Stromal cell of bone marrow (primary cell): ENCODE measurements at regions not wholly inside any gene's neighbourhood (a gene's known extent, or its start where the extent isn't known, plus 50 kb on each side); places are given as distances from the start of the nearest gene placed in this dataset.
"Not testable (repeated sequence)": the region's sequence is repeated elsewhere in the genome, so short reads cannot be mapped to it uniquely, and the experiment has no call there.

ENCODE experiments used
- DNase-seq: peaks from one replicate; pipeline ENCODE4 v3.0.0-alpha.2; 2012; ENCODE audit warnings: low read depth

GRCh38 chr6:54564188-54564587, 255.9 kb downstream of the TINAG start:
- DNase-seq = not testable (repeated sequence)

DNA sequence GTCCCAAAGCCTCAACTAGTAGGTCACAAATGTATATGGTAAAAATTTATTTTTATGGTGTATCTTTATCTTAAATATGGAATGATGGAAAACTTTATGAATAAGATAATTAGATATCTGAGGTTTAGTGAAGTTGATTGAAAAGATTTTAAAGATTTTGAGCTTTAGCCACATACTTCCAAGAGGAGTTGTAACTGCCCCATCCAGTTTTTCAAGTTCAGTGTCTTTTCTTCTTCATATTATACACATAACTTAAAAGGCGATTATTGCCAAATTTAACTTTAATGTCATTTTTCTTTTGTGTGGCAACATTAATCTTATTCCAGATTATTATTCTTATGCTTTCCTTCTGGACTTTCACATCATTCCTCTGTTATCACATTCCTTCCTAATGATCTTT, 266.4 kb downstream of the TINAG start:
- DNase-seq = no peak

DNA sequence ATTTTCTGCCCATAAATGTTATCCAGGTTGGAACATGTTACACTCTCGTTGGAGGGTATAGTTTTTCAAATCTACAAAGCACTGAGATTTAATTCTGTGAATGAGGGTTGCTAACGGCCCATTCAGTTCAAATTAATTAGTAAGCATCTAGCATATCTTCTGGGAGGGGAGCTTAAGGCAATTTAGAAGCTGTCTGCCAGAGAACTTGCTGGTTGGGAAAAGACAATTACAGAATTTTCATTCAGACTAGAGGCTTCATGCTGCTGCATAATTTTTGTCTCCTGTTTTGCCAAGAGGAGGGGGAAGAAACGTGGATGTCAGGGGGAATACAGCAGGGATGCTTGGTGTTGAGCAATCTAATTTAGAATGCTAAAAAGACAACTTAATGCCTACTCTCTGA, 268.3 kb upstream of the FAM83B start:
- DNase-seq = no peak

GRCh38 chr6:54579011-54579410, 267.6 kb upstream of the FAM83B start:
- DNase-seq = no peak

- DNase-seq = peak; percentile 49
Measured at GRCh38 chr6:54586251-54586650, 260.3 kb upstream of the FAM83B start.

- no peak for DNase-seq
Measured at GRCh38 chr6:54587277-54587676, 259.3 kb upstream of the FAM83B start.

DNA sequence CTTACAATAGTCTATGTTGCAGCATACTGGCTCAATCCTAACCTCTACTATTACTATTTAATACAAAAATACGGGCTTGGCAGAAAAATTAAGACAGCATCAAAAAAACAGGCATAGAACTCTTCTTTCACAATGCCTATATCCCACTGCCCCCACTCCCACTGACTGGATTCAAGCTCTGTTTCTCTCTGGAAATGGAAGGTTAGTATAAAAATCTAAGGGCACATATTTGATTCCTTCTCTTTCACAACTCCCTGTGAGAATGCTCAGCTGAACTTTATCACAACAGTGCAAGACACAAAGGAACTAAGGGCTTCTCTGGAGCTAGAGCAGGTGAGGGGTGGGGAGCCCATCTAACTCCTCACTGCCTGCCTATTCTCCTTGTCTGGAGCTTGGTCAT, 258.4 kb upstream of the FAM83B start:
- DNase-seq = no peak

DNA sequence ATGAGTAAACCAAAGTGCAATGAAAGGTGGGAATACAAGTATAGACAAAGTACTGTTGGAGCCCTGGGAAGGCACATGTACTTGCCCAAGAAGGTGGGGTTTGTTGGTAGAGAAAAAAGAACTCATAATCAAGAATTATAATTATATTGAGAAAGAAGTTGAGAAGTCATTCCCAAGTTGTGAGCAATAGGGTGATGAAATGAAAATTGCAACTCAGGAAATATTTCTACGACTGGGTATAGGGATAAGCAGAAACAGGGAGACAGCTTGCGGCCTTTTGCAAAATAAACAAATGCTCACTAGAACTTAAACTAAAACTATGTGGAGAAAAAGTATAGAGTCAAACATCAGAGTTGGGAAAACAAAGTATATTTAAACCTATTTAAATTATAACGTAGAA, 250.7 kb upstream of the FAM83B start:
- peak; percentile 27 for DNase-seq

DNA sequence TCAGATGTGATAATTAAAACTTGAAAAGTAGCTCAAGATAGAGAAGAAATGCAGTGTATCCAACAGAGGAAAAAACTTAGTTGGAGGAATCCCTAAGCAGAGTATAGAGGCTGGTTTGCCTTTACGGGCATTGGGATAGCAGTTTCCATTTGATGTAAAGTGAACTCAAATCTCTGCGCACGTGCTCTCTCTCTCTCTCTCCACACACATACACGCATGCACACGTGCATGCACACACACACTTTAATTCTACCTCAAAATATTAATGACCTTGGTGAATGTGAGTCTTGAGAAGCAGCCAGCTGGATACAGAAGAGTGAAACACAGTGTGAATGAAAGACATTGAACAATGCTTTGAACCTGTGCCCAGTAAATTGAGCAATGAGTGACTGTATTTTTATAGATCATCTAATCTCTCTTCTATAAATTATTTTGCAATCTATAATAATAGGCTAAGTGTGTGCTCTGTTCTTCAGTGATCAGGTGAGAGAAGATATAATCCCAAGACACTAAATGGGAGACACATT, 247.7 kb upstream of the FAM83B start:
- no peak for DNase-seq

GRCh38 chr6:54601600-54602300, 244.8 kb upstream of the FAM83B start:
- DNase-seq = no peak

- no peak for DNase-seq
Measured at GRCh38 chr6:54602591-54602990, 244.0 kb upstream of the FAM83B start.

- no peak for DNase-seq
Measured at GRCh38 chr6:54609981-54610380, 236.6 kb upstream of the FAM83B start.

DNA sequence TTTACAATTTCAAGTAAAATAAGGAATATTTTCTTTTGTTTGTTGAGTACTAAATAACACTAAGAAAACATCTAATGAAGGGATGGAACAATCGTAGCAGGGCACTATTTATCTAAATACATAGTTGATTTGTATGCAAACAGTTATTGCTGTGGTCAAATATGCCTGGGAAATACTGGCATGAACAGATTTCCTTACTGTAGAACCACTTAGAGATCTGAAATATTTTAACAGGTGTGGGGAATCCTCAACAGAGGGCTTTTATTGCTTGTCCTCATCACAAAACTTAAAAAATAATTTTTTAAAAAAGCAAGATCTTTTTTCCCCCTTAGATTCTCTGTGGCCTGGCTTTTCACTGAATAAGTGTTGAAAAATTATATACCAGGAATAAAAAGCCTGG, 233.0 kb upstream of the FAM83B start:
- DNase-seq = no peak

DNA sequence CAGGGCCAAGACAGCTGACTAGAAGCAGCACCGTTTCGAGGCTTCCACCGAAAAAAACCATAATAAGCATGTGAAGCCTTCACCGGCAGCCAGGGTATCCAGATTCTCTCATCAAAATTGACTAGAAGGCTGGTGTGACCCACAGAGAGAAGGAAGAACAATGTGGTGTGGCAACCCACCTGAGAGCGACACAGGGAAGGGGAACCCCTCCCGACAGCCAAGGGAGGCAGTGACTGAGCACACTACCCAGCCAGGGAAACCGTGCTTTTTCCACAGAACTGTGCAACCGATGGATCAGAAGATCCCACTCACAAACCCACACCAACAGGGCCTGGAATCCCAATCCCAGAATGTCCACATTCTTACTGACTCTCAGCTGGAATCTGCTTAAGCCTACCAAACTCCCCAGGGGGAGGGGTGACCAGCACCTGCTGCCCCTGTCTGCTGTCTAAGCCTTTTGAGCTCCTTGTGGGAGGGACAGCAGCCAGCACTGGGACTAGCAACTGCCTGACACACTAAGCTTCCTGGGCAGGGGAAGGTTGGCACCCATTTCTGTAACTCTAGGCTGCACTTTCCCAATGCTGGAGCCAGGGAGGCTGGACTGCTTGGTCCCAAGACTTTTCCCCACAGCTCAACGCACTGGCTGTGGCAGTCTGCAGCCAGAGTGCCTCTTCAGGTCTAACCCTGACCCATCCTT, 231.9 kb upstream of the FAM83B start:
- no peak for DNase-seq

GRCh38 chr6:54617730-54618129, 228.8 kb upstream of the FAM83B start:
- DNase-seq = peak; percentile 70

GRCh38 chr6:54618572-54618971, 228.0 kb upstream of the FAM83B start:
- no peak for DNase-seq

DNA sequence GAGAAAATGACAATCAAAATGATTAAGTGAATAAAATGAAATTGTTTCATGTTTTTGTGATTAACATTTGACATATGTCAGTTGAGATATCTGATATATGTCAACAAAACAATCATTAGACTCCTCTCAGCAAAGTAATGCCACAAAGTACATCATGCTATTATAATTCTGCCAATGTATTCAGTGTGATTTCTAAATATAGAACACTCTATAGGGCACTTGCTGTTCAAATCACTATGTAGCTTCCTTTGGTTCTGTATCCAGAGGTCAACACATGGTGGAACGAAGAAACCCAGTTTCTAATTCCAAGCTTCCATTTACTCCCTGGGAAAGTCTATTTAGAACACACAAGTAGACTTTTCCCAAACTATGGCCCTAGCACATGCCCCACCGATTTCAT, 227.5 kb upstream of the FAM83B start:
- DNase-seq = no peak

GRCh38 chr6:54621285-54621684, 225.3 kb upstream of the FAM83B start:
- DNase-seq = no peak

DNA sequence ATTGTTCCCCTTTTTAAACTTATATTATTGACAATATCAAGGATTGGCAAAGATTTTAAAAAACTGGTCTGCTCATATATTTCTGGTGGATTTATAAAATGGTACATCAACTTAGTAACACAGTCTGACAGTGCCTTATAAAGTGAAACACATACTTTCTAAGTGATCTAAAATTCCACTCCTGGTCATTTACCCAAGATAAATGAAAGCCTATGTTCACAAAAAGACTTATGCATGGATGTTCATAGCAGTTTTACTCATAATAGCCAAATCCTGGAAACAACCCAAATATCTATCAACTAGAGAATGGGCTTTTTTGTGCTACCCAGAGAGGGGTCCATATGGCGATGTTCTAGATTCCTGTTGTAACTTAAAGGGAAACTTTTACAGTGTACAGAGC, 222.4 kb upstream of the FAM83B start:
- DNase-seq = no peak

- peak; percentile 70 for DNase-seq
Measured at GRCh38 chr6:54624779-54625178, 221.8 kb upstream of the FAM83B start.

GRCh38 chr6:54629131-54629530, 217.4 kb upstream of the FAM83B start:
- no peak for DNase-seq

DNA sequence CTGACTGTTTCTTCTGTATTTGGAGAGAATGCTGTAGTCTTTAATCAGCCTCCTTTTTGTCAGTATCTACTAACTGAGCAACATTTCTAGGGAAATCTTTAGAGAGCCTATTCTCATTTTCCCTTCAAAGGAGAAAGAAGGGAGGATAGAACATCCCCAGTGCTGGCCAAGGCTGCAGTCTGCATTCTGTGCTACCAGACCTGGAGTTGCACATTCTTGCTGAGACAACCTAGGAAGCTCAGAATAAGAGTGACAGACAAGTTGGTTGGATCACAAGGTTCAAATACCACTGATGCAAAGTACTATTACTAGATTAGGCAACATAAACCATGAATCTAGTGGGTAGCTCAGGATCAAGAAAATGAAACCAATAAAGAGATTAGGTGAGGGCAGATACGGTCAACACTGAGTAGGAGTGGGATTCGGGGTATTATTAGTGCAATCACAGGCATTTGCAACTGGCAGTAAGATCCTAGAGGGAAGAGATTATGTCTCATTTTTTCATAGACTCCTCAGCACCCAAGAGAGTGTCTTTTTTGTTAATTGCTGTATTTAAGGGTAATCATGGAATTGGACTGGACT, 213.5 kb upstream of the FAM83B start:
- no peak for DNase-seq

- DNase-seq = no peak
Measured at GRCh38 chr6:54633601-54634000, 213.0 kb upstream of the FAM83B start.
